H9 (cell line): ENCODE measurements at regions not wholly inside any gene's neighbourhood (a gene's known extent, or its start where the extent isn't known, plus 50 kb on each side); places are given as distances from the start of the nearest gene placed in this dataset.
"Not testable (repeated sequence)": the region's sequence is repeated elsewhere in the genome, so short reads cannot be mapped to it uniquely, and the experiment has no call there.

Experiments used
- DNase-seq: peaks from one replicate; pipeline ENCODE4 v3.0.0-alpha.2; 2017
- H2AFZ ChIP-seq: one replicate; pipeline ENCODE4 v1.6.1; 2013; ENCODE audit warnings: mild to moderate bottlenecking, low read length, control low read depth, moderate library complexity
- H2AK5ac ChIP-seq: 2 replicates; pipeline ENCODE4 v1.6.1; 2013; ENCODE audit warnings: low read length, control low read depth, mixed read lengths; ENCODE audit not compliant: insufficient read length
- H2BK120ac ChIP-seq: one replicate; pipeline ENCODE4 v1.6.1; 2013; ENCODE audit warnings: low read depth, mild to moderate bottlenecking, low read length, control low read depth, inconsistent platforms; ENCODE audit not compliant: poor library complexity, severe bottlenecking
- H2BK12ac ChIP-seq: 2 replicates; pipeline ENCODE4 v1.6.1; 2013; ENCODE audit warnings: low read length, control low read depth, mixed read lengths, low read depth; ENCODE audit not compliant: insufficient read length
- H2BK15ac ChIP-seq: 2 replicates; pipeline ENCODE4 v1.6.1; 2013; ENCODE audit warnings: low read depth, low read length, control low read depth
- H2BK20ac ChIP-seq: one replicate; pipeline ENCODE4 v1.6.1; 2013; ENCODE audit warnings: low read depth, mild to moderate bottlenecking, low read length, control low read depth, inconsistent platforms; ENCODE audit not compliant: poor library complexity, severe bottlenecking
- H2BK5ac ChIP-seq: 2 replicates; pipeline ENCODE4 v1.6.1; 2013; ENCODE audit warnings: low read length, control low read depth, mixed read lengths; ENCODE audit not compliant: insufficient read length
- H3K14ac ChIP-seq: 2 replicates; pipeline ENCODE4 v1.6.1; 2013; ENCODE audit warnings: low read length, control low read depth; ENCODE audit not compliant: insufficient read depth
- H3K18ac ChIP-seq: 2 replicates; pipeline ENCODE4 v1.6.1; 2013; ENCODE audit warnings: low read depth, mild to moderate bottlenecking, mixed read lengths, low read length, control low read depth; ENCODE audit not compliant: insufficient read length
- H3K23ac ChIP-seq: 2 replicates; pipeline ENCODE4 v1.6.1; 2013; ENCODE audit warnings: low read length, control low read depth, mixed read lengths, low read depth; ENCODE audit not compliant: insufficient read length
- H3K23me2 ChIP-seq: 2 replicates; pipeline ENCODE4 v1.6.1; 2013; ENCODE audit warnings: low read depth, mild to moderate bottlenecking, mixed read lengths, low read length, control low read depth; ENCODE audit not compliant: insufficient read length, poor library complexity, severe bottlenecking
- H3K27ac ChIP-seq: 2 replicates; pipeline ENCODE4 v1.5.1; 2013; ENCODE audit warnings: low read length, control low read depth, mixed read lengths, low read depth; ENCODE audit not compliant: insufficient read length
- H3K27me3 ChIP-seq: 2 replicates; pipeline ENCODE4 v1.6.1; 2013; ENCODE audit warnings: low read length, control low read depth, inconsistent platforms; ENCODE audit not compliant: insufficient read depth
- H3K4ac ChIP-seq: 2 replicates; pipeline ENCODE4 v1.6.1; 2013; ENCODE audit warnings: low read depth, mild to moderate bottlenecking, control low read depth, inconsistent platforms, low read length, moderate library complexity
- H3K4me1 ChIP-seq: 2 replicates; pipeline ENCODE4 v1.6.1; 2013; ENCODE audit warnings: low read length, control low read depth, inconsistent platforms; ENCODE audit not compliant: insufficient read depth
- H3K4me2 ChIP-seq: 2 replicates; pipeline ENCODE4 v1.6.1; 2013; ENCODE audit warnings: low read length, control low read depth, mixed read lengths; ENCODE audit not compliant: insufficient read length, insufficient read depth
- H3K56ac ChIP-seq: 2 replicates; pipeline ENCODE4 v1.6.1; 2013; ENCODE audit warnings: low read depth, mild to moderate bottlenecking, mixed read lengths, low read length, control low read depth; ENCODE audit not compliant: insufficient read length
- H3K79me1 ChIP-seq: 2 replicates; pipeline ENCODE4 v1.6.1; 2013; ENCODE audit warnings: low read depth, mild to moderate bottlenecking, moderate library complexity, low read length, control low read depth, inconsistent platforms; ENCODE audit not compliant: insufficient read depth, poor library complexity, severe bottlenecking
- H3K79me2 ChIP-seq: 2 replicates; pipeline ENCODE4 v1.6.1; 2013; ENCODE audit warnings: low read length, control low read depth, inconsistent platforms; ENCODE audit not compliant: insufficient read depth
- H3K9ac ChIP-seq: 2 replicates; pipeline ENCODE4 v1.6.1; 2013; ENCODE audit warnings: low read length, control low read depth, mixed read lengths; ENCODE audit not compliant: insufficient read length; ENCODE audit errors: extremely low read depth
- H3K9me3 ChIP-seq: one replicate; pipeline ENCODE4 v1.6.1; 2013; ENCODE audit warnings: low read depth, low read length, inconsistent platforms; ENCODE audit not compliant: control insufficient read depth
- H3T11ph ChIP-seq: one replicate; pipeline ENCODE4 v1.6.1; 2013; ENCODE audit warnings: mild to moderate bottlenecking, low read length, control low read depth, inconsistent platforms
- H4K20me1 ChIP-seq: one replicate; pipeline ENCODE4 v1.6.1; 2013; ENCODE audit not compliant: control insufficient read depth, insufficient read length, insufficient read depth
- H4K5ac ChIP-seq: 2 replicates; pipeline ENCODE4 v1.6.1; 2013; ENCODE audit warnings: low read depth, mild to moderate bottlenecking, mixed read lengths, low read length, control low read depth; ENCODE audit not compliant: insufficient read length
- H4K8ac ChIP-seq: replicated peaks from 2 replicates; pipeline ENCODE4 v1.6.1; 2013; ENCODE audit warnings: low read length, control low read depth, mixed read lengths, low read depth; ENCODE audit not compliant: insufficient read length
- H4K91ac ChIP-seq: 2 replicates; pipeline ENCODE4 v1.6.1; 2013; ENCODE audit warnings: low read depth, mild to moderate bottlenecking, moderate library complexity, mixed read lengths, low read length, control low read depth; ENCODE audit not compliant: insufficient read length
- H3K27ac Mint-ChIP-seq, 3 experiments: 2 replicates in 2 of 3; 3 replicates in 1 of 3; pipeline ENCODE4 v1.8.0; 2020 to 2021; ENCODE audit warnings: mixed read lengths in 3 of 3, mild to moderate bottlenecking in 1 of 3, moderate library complexity in 1 of 3
- H3K27me3 Mint-ChIP-seq: 2 replicates; pipeline ENCODE4 v1.8.0; 2021; ENCODE audit warnings: low read depth, mild to moderate bottlenecking, moderate library complexity, mixed read lengths
- H3K36me3 Mint-ChIP-seq, 3 experiments: 2 replicates in 2 of 3; 3 replicates in 1 of 3; pipeline ENCODE4 v1.8.0; 2020 to 2021; ENCODE audit warnings: low read depth in 3 of 3, mixed read lengths in 3 of 3; ENCODE audit not compliant: insufficient read depth in 1 of 3
- H3K4me1 Mint-ChIP-seq, 2 experiments: 2 replicates each; pipeline ENCODE4 v1.8.0; 2020; ENCODE audit warnings: mixed read lengths in 2 of 2
- H3K4me3 Mint-ChIP-seq, 2 experiments: 2 replicates in 1 of 2; 3 replicates in 1 of 2; pipeline ENCODE4 v1.8.0; 2020 to 2021; ENCODE audit warnings: mild to moderate bottlenecking in 2 of 2, mixed read lengths in 2 of 2, moderate library complexity in 1 of 2
- H3K9me3 Mint-ChIP-seq, 2 experiments: 2 replicates in 1 of 2; 3 replicates in 1 of 2; pipeline ENCODE4 v1.8.0; 2020; ENCODE audit warnings: mild to moderate bottlenecking in 2 of 2, mixed read lengths in 2 of 2, moderate library complexity in 1 of 2
- WGBS: extraction: QIAGEN DNeasy Blood & Tissue Kit; methylation state at CpG from one replicate; pipeline ENCODE4 v1.1.7; 2013; ENCODE audit warnings: missing lambda C conversion rate, low lambda C conversion rate, mixed read lengths; ENCODE audit not compliant: insufficient read length; ENCODE audit errors: extremely low coverage; 5-methylcytosine and 5-hydroxymethylcytosine counted together
- TF ChIP-seq, protein P1 (sequence below): fragments of 200-600 bp; sonication (generic); conservative IDR thresholded peaks from 3 replicates; pipeline ENCODE4 v1.8.0; 2021; ENCODE audit warnings: antibody characterized with exemption, mild to moderate bottlenecking

DNA sequence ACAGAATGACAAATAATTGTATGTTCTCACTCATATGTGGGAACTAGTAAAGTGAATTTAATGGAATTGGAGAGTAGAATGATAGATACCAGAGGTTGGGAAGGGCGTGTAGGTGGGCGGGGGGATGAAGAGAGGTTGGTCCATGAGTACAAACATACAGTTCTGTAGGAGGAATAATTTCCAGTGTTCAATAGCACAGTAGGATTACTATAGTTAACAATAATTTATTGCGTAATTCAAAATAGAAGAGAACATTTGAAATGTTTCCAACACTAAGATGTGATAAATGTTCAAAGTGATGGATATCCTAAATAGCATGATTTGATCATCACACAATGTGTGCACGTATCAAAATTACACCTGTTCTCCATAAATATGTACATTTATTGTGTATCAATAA lies 106.2 kb upstream of the IL1RAPL2 start:
- Histone ChIP-seq H4K91ac (no peak overlapping the region), H3K14ac (no peak overlapping the region), H2BK15ac (no peak overlapping the region), H3K4me1 (no peaks in the 10 kb centered on the region), H3K23ac (no peak overlapping the region), H3K27me3 (no peaks in the 10 kb centered on the region), H4K8ac (no peak overlapping the region), H2BK20ac (no peak overlapping the region), H2BK120ac (no peak overlapping the region), H3K9ac (no peak overlapping the region), H3T11ph (no peak overlapping the region), H3K27ac (no peak overlapping the region), H2AK5ac (no peak overlapping the region), H3K79me2 (no peaks in the 10 kb centered on the region), H3K23me2 (no peaks in the 10 kb centered on the region), H3K79me1 (no peaks in the 10 kb centered on the region), H2BK5ac (no peak overlapping the region), H3K4ac (no peak overlapping the region), H2AFZ (no peak overlapping the region), H3K18ac (no peak overlapping the region), H3K9me3 (peaks cover 26% of the 10 kb centered on the region), H2BK12ac (no peak overlapping the region), H3K4me2 (no peak overlapping the region), H4K20me1 (no peaks in the 10 kb centered on the region), H4K5ac (no peak overlapping the region), H3K56ac (no peak overlapping the region)
- TF ChIP-seq, protein P1, sequence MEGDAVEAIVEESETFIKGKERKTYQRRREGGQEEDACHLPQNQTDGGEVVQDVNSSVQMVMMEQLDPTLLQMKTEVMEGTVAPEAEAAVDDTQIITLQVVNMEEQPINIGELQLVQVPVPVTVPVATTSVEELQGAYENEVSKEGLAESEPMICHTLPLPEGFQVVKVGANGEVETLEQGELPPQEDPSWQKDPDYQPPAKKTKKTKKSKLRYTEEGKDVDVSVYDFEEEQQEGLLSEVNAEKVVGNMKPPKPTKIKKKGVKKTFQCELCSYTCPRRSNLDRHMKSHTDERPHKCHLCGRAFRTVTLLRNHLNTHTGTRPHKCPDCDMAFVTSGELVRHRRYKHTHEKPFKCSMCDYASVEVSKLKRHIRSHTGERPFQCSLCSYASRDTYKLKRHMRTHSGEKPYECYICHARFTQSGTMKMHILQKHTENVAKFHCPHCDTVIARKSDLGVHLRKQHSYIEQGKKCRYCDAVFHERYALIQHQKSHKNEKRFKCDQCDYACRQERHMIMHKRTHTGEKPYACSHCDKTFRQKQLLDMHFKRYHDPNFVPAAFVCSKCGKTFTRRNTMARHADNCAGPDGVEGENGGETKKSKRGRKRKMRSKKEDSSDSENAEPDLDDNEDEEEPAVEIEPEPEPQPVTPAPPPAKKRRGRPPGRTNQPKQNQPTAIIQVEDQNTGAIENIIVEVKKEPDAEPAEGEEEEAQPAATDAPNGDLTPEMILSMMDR: no peak
- no peak for DNase-seq
- no peak overlapping the region for H3K4me3 Mint-ChIP-seq
- 0 out of 2 replicates have a peak, but pooled peaks cover 1% of the 10 kb centered on the region for H3K27me3 Mint-ChIP-seq
- peaks cover 13 to 72% of the 10 kb centered on the region in 2 experiments for H3K9me3 Mint-ChIP-seq
- WGBS: 100% methylated on average over 1 of the region's 4 CpGs
- H3K4me1 Mint-ChIP-seq: no peaks in the 10 kb centered on the region
- H3K36me3 Mint-ChIP-seq: no peaks in the 10 kb centered on the region
- no peak overlapping the region for H3K27ac Mint-ChIP-seq

DNA sequence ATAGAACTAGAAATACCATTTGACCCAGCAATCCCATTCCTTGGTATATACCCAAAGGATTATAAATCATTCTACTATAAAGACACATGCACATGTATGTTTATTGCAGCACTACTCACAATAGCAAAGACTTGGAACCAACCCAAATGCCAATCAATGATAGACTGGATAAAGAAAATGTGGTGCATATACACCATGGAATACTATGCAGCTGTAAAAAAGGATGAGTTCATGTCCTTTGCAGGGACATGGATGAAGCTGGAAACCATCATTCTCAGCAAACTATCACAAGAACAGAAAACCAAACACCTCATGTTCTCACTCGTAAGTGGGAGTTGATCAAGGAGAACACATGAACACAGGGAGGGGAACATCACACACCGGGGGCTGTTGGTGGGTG lies 108.9 kb upstream of the IL1RAPL2 start:
- H3K79me2 ChIP-seq, H3K9ac ChIP-seq, H4K8ac ChIP-seq, H3K36me3 Mint-ChIP-seq, H3K27ac ChIP-seq, H3K4ac ChIP-seq, H3K4me3 Mint-ChIP-seq, H3K4me1 ChIP-seq, H3K4me2 ChIP-seq, H2BK20ac ChIP-seq, H3K27ac Mint-ChIP-seq, H4K20me1 ChIP-seq, H3T11ph ChIP-seq, H2BK120ac ChIP-seq, H3K23me2 ChIP-seq, H2AFZ ChIP-seq, DNase-seq, H4K5ac ChIP-seq, H3K23ac ChIP-seq, H2BK5ac ChIP-seq, H3K4me1 Mint-ChIP-seq, H3K14ac ChIP-seq, H3K18ac ChIP-seq, H3K79me1 ChIP-seq, H2BK15ac ChIP-seq, H3K27me3 Mint-ChIP-seq, H4K91ac ChIP-seq, H3K27me3 ChIP-seq, H2BK12ac ChIP-seq, H2AK5ac ChIP-seq, H3K56ac ChIP-seq: not testable (repeated sequence)
- H3K9me3 Mint-ChIP-seq: peaks cover 13 to 66% of the 10 kb centered on the region in 2 experiments
- H3K9me3 ChIP-seq: peaks cover 22% of the 10 kb centered on the region
- no CpG with 5 or more reads among the region's 2 CpGs for WGBS
